ENCODE measurements at regions not wholly inside any gene's neighbourhood (a gene's known extent, or its start where the extent isn't known, plus 50 kb on each side); places are given as distances from the start of the nearest gene placed in this dataset.
A peak's percentile ranks its signal among the peaks of the same experiment; 100 is the strongest.
"Not testable (repeated sequence)": the region's sequence is repeated elsewhere in the genome, so short reads cannot be mapped to it uniquely, and the experiment has no call there.

GRCh38 chr15:81056304-81056703 lies 55.6 kb downstream of the TLNRD1 start:
- H3K27ac ChIP-seq (ENCODE audit: low read depth, low read length), result no peak overlapping the region
- no peak overlapping the region for H3K4me3 ChIP-seq (ENCODE audit: low read depth, low read length)
- no peak overlapping the region for H2AFZ ChIP-seq (ENCODE audit: low read length, unreplicated experiment)
- no peaks in the 10 kb centered on the region for H3K27me3 ChIP-seq (ENCODE audit: insufficient read depth, low read length)
- no peaks in the 10 kb centered on the region for H3K4me1 ChIP-seq (ENCODE audit: control insufficient read depth, insufficient read depth, low read length, unreplicated experiment)
- no peaks in the 10 kb centered on the region for H3K79me2 ChIP-seq (ENCODE audit: control insufficient read depth, insufficient read depth, low read length, unreplicated experiment)
- no peaks in the 10 kb centered on the region for H3K36me3 ChIP-seq (ENCODE audit: insufficient read depth, low read length)

DNA sequence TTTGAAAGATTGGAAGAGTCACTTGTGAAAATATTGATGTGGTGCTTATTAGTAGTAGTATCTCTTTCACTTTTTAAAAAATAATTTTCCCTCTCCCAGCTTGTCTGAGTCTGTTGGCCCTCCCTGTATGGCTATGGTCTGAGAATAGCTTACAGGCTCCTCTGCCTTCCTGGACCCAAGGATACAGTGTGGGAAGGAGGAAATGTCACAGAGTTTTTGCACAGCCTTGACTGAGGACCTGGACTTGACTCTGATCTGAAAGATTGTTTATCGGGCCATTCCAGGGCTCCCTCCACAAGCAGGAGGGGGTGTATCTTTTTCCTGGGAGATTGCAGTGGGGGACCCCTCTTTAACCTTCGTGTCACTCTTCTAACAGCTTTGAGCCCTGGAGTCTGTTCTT lies 59.7 kb downstream of the TLNRD1 start:
- Histone ChIP-seq H3K4me1 (ENCODE audit: control insufficient read depth, insufficient read depth, low read length, unreplicated experiment) (no peaks in the 10 kb centered on the region), H3K27ac (ENCODE audit: low read depth, low read length) (no peak overlapping the region), H2AFZ (ENCODE audit: low read length, unreplicated experiment) (no peak overlapping the region), H3K27me3 (ENCODE audit: insufficient read depth, low read length) (0 out of 2 replicates have a peak, but pooled peaks cover 6% of the 10 kb centered on the region), H3K4me3 (ENCODE audit: low read depth, low read length) (no peak overlapping the region), H3K36me3 (ENCODE audit: insufficient read depth, low read length) (no peaks in the 10 kb centered on the region), H3K79me2 (ENCODE audit: control insufficient read depth, insufficient read depth, low read length, unreplicated experiment) (no peaks in the 10 kb centered on the region)

DNA sequence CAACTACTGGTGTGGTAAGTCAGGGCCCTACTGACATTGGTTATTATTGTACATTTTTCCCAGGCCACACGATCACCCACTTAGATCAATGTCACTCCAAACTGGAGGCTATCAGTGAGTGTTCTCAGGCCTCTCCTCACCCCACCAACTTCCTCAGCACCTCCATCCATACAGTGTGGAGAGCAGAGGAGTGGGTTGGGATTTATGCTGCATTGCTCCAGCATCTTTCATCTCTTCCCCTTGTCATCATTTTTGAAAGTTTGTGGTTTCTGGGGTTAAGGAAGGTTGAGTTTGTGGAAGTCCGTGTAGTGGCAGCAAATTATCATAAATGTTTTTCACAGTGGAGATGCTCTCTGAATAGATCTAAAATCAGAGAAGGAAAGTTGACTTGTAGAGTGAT lies 60.2 kb downstream of the TLNRD1 start:
- Histone ChIP-seq H3K79me2 (ENCODE audit: control insufficient read depth, insufficient read depth, low read length, unreplicated experiment) (no peaks in the 10 kb centered on the region), H2AFZ (ENCODE audit: low read length, unreplicated experiment) (no peak overlapping the region), H3K27me3 (ENCODE audit: insufficient read depth, low read length) (0 out of 2 replicates have a peak, but pooled peaks cover 6% of the 10 kb centered on the region), H3K4me3 (ENCODE audit: low read depth, low read length) (no peak overlapping the region), H3K27ac (ENCODE audit: low read depth, low read length) (no peak overlapping the region), H3K36me3 (ENCODE audit: insufficient read depth, low read length) (no peaks in the 10 kb centered on the region), H3K4me1 (ENCODE audit: control insufficient read depth, insufficient read depth, low read length, unreplicated experiment) (no peaks in the 10 kb centered on the region)

DNA sequence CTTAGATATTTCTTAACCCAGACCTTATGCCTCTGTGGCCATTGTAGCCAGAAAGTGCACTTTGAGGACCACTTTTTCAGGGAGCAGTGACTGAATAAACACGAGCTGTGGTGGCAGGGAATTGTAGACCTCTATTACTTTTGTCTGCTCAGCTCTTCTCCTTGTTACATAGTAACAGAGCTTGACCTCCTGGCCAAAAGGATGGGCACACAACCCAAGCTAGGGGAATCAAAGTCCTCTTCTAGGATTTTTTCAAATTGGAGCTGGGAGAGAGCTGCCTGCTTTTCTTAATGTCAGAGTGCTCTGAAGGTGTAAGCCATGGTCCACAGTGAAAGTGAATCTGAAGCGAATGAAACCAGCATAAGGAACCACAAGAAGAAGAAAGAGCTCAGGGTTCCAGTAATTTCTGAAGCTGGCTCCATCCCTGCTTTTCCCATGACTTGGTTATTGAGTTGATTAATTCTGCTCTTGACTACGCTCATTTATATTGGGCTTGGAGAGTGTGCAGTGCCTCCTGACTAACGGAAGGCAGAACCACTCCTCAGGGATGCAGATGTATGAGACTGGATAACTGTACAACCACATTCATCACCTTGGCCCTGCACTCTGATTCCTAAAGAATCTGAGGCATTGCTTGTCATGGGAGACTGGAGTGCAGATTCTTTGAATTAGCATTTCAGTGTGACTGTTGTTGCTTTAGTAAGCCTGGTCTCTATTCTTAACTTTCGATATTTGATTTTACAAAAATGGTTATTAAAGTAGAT lies 60.9 kb downstream of the TLNRD1 start:
- Histone ChIP-seq H3K27ac (ENCODE audit: low read depth, low read length) (no peak overlapping the region), H3K4me1 (ENCODE audit: control insufficient read depth, insufficient read depth, low read length, unreplicated experiment) (no peaks in the 10 kb centered on the region), H3K27me3 (ENCODE audit: insufficient read depth, low read length) (0 out of 2 replicates have a peak, but pooled peaks cover 6% of the 10 kb centered on the region), H3K4me3 (ENCODE audit: low read depth, low read length) (no peak overlapping the region), H2AFZ (ENCODE audit: low read length, unreplicated experiment) (no peak overlapping the region), H3K79me2 (ENCODE audit: control insufficient read depth, insufficient read depth, low read length, unreplicated experiment) (no peaks in the 10 kb centered on the region), H3K36me3 (ENCODE audit: insufficient read depth, low read length) (no peaks in the 10 kb centered on the region)

- Histone ChIP-seq H3K4me1 (ENCODE audit: control insufficient read depth, insufficient read depth, low read length, unreplicated experiment) (no peaks in the 10 kb centered on the region), H3K27ac (ENCODE audit: low read depth, low read length) (no peak overlapping the region), H3K36me3 (ENCODE audit: insufficient read depth, low read length) (no peaks in the 10 kb centered on the region), H2AFZ (ENCODE audit: low read length, unreplicated experiment) (no peak overlapping the region), H3K4me3 (ENCODE audit: low read depth, low read length) (no peak overlapping the region), H3K79me2 (ENCODE audit: control insufficient read depth, insufficient read depth, low read length, unreplicated experiment) (no peaks in the 10 kb centered on the region), H3K27me3 (ENCODE audit: insufficient read depth, low read length) (0 out of 2 replicates have a peak, but pooled peaks cover 6% of the 10 kb centered on the region)
Measured at GRCh38 chr15:81062937-81063336, 62.2 kb downstream of the TLNRD1 start.

- Histone ChIP-seq H3K79me2 (ENCODE audit: control insufficient read depth, insufficient read depth, low read length, unreplicated experiment) (no peaks in the 10 kb centered on the region), H3K4me1 (ENCODE audit: control insufficient read depth, insufficient read depth, low read length, unreplicated experiment) (no peaks in the 10 kb centered on the region), H2AFZ (ENCODE audit: low read length, unreplicated experiment) (no peak overlapping the region), H3K27ac (ENCODE audit: low read depth, low read length) (no peak overlapping the region), H3K27me3 (ENCODE audit: insufficient read depth, low read length) (0 out of 2 replicates have a peak, but pooled peaks cover 6% of the 10 kb centered on the region), H3K4me3 (ENCODE audit: low read depth, low read length) (no peak overlapping the region), H3K36me3 (ENCODE audit: insufficient read depth, low read length) (no peaks in the 10 kb centered on the region)
Measured at GRCh38 chr15:81064253-81064652, 63.5 kb downstream of the TLNRD1 start.

GRCh38 chr15:81067567-81067966 lies 66.5 kb upstream of the CFAP161 start:
- not testable (repeated sequence) for H3K27ac ChIP-seq (ENCODE audit: low read depth, low read length); H2AFZ ChIP-seq (ENCODE audit: low read length, unreplicated experiment); H3K27me3 ChIP-seq (ENCODE audit: insufficient read depth, low read length); H3K4me3 ChIP-seq (ENCODE audit: low read depth, low read length); H3K79me2 ChIP-seq (ENCODE audit: control insufficient read depth, insufficient read depth, low read length, unreplicated experiment); H3K4me1 ChIP-seq (ENCODE audit: control insufficient read depth, insufficient read depth, low read length, unreplicated experiment); H3K36me3 ChIP-seq (ENCODE audit: insufficient read depth, low read length)

- no peak overlapping the region for H2AFZ ChIP-seq (ENCODE audit: low read length, unreplicated experiment)
- no peak overlapping the region for H3K4me3 ChIP-seq (ENCODE audit: low read depth, low read length)
- no peak overlapping the region for H3K27ac ChIP-seq (ENCODE audit: low read depth, low read length)
- H3K79me2 ChIP-seq (ENCODE audit: control insufficient read depth, insufficient read depth, low read length, unreplicated experiment), result no peaks in the 10 kb centered on the region
- H3K27me3 ChIP-seq (ENCODE audit: insufficient read depth, low read length), result no peaks in the 10 kb centered on the region
- H3K4me1 ChIP-seq (ENCODE audit: control insufficient read depth, insufficient read depth, low read length, unreplicated experiment), result no peaks in the 10 kb centered on the region
- H3K36me3 ChIP-seq (ENCODE audit: insufficient read depth, low read length), result no peaks in the 10 kb centered on the region
Measured at GRCh38 chr15:81068516-81068915, 65.6 kb upstream of the CFAP161 start.

DNA sequence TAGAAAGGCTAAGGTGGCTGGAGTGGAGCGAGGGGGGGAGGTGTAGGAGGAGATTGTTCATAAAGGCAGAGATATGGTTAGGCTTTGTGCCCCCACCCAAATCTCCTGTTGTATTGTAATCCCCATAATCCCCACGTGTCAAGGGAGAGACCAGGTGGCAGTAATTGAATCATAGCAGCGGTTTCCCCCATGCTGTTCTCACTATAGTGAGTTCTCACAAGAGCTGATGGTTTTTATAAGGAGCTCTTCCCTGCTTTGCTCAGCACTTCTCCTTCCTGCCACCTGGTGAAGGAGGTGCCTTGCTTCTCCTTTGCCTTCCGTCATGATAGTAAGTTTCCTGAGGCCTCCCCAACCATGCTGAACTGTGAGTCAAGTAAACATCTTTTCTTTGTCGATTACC lies 64.7 kb upstream of the CFAP161 start:
- Histone ChIP-seq H3K36me3 (ENCODE audit: insufficient read depth, low read length) (no peaks in the 10 kb centered on the region), H3K4me3 (ENCODE audit: low read depth, low read length) (no peak overlapping the region), H3K4me1 (ENCODE audit: control insufficient read depth, insufficient read depth, low read length, unreplicated experiment) (no peaks in the 10 kb centered on the region), H3K27me3 (ENCODE audit: insufficient read depth, low read length) (no peaks in the 10 kb centered on the region), H3K79me2 (ENCODE audit: control insufficient read depth, insufficient read depth, low read length, unreplicated experiment) (no peaks in the 10 kb centered on the region), H2AFZ (ENCODE audit: low read length, unreplicated experiment) (no peak overlapping the region), H3K27ac (ENCODE audit: low read depth, low read length) (no peak overlapping the region)

GRCh38 chr15:81069909-81070308 lies 64.2 kb upstream of the CFAP161 start:
- Histone ChIP-seq H3K27ac (ENCODE audit: low read depth, low read length) (no peak overlapping the region), H2AFZ (ENCODE audit: low read length, unreplicated experiment) (no peak overlapping the region), H3K79me2 (ENCODE audit: control insufficient read depth, insufficient read depth, low read length, unreplicated experiment) (no peaks in the 10 kb centered on the region), H3K27me3 (ENCODE audit: insufficient read depth, low read length) (no peaks in the 10 kb centered on the region), H3K4me3 (ENCODE audit: low read depth, low read length) (no peak overlapping the region), H3K36me3 (ENCODE audit: insufficient read depth, low read length) (no peaks in the 10 kb centered on the region), H3K4me1 (ENCODE audit: control insufficient read depth, insufficient read depth, low read length, unreplicated experiment) (no peaks in the 10 kb centered on the region)

DNA sequence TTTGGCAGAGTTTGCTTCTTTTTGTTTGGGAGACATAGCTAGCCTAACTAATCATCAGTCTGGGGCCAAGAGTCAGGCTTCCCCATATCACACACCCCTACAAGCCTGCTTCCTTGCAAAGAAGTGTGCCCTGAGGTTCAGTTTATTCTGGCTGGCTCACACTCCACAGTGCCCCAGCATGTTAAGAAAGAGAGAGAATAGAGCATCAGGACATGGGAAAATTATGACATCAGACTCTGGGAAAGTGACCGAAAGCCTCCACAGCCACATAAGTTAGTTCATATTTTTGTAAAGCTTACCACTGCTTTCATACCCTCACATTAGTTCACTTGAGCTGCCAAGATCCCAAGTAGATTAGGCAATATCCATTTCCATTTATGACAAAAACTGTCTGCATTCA lies 63.0 kb upstream of the CFAP161 start:
- Histone ChIP-seq H2AFZ (ENCODE audit: low read length, unreplicated experiment) (no peak overlapping the region), H3K79me2 (ENCODE audit: control insufficient read depth, insufficient read depth, low read length, unreplicated experiment) (no peaks in the 10 kb centered on the region), H3K36me3 (ENCODE audit: insufficient read depth, low read length) (no peaks in the 10 kb centered on the region), H3K27me3 (ENCODE audit: insufficient read depth, low read length) (no peaks in the 10 kb centered on the region), H3K27ac (ENCODE audit: low read depth, low read length) (peak overlapping the region; percentile 18; the same call in 1 of the 2 replicates), H3K4me3 (ENCODE audit: low read depth, low read length) (no peak overlapping the region), H3K4me1 (ENCODE audit: control insufficient read depth, insufficient read depth, low read length, unreplicated experiment) (no peaks in the 10 kb centered on the region)

Data from ACC112 (cell line).